B cell (primary cell): ENCODE measurements at regions not wholly inside any gene's neighbourhood (a gene's known extent, or its start where the extent isn't known, plus 50 kb on each side); places are given as distances from the start of the nearest gene placed in this dataset.

Experiments used
- ATAC-seq: fragments of 200-7000 bp; cut with Tn5 transposase; one replicate; pipeline ENCODE4 v1.10.0; 2021; ENCODE audit warnings: low read depth, mild to moderate bottlenecking, moderate number of reproducible peaks, moderate library complexity
- CTCF ChIA-PET: fragments of 350-600 bp; sonication (Branson Sonifier 250); formaldehyde crosslinking; loops from one replicate; lab custom pipeline; 2021; ENCODE audit warnings: antibody characterized with exemption, inconsistent platforms; lab: Charles Lee
- POLR2A ChIA-PET: fragments of 350-600 bp; sonication (Branson Sonifier 250); formaldehyde crosslinking; loops from one replicate; lab custom pipeline; 2021; ENCODE audit warnings: antibody characterized with exemption; lab: Charles Lee
- DNase-seq: peaks from one replicate; pipeline ENCODE4 v3.0.0; 2013
- H2AFZ ChIP-seq: 2 replicates; pipeline ENCODE4 v1.6.1; 2012; ENCODE audit warnings: mild to moderate bottlenecking, low read depth, low read length; ENCODE audit not compliant: insufficient read depth, poor library complexity, severe bottlenecking
- H3K27ac ChIP-seq, 2 donors: 1 replicate in 1 of 2; 2 replicates in 1 of 2; pipeline ENCODE4 v1.5.1; 2012 to 2013; ENCODE audit warnings: low read length in 2 of 2, mild to moderate bottlenecking in 2 of 2, moderate library complexity in 1 of 2
- H3K27me3 ChIP-seq, 4 experiments: fragments of 200-600 bp in 1 of 4; sonication (generic) in 1 of 4; replicated peaks in 1 of 4; 1 replicate in 2 of 4; 2 replicates in 2 of 4; pipeline versions ENCODE4 v1.6.1 to v1.7.0; 2013 to 2016; ENCODE audit warnings: low read length in 3 of 4, mild to moderate bottlenecking in 2 of 4, mixed read lengths in 1 of 4, moderate library complexity in 1 of 4; ENCODE audit not compliant: insufficient read depth in 4 of 4, control insufficient read depth in 3 of 4; ENCODE audit errors: control extremely low read depth in 1 of 4
- H3K36me3 ChIP-seq, 2 experiments: replicated peaks in 1 of 2; 1 replicate in 1 of 2; 2 replicates in 1 of 2; pipeline versions ENCODE4 v1.6.1 to v1.7.1; 2013; ENCODE audit warnings: low read length in 1 of 2; ENCODE audit not compliant: insufficient read depth in 2 of 2, control insufficient read depth in 1 of 2; ENCODE audit errors: control extremely low read depth in 1 of 2, extremely low read depth in 1 of 2
- H3K4me1 ChIP-seq, 2 donors: fragments of 200-600 bp in 1 of 2; sonication (generic) in 1 of 2; 1 replicate in 1 of 2; 2 replicates in 1 of 2; pipeline versions ENCODE4 v1.5.1 to v1.6.1; 2013 to 2017; ENCODE audit warnings: low read length in 2 of 2; ENCODE audit not compliant: control insufficient read depth in 2 of 2, insufficient read depth in 2 of 2
- H3K4me2 ChIP-seq: replicated peaks from 2 replicates; pipeline ENCODE3; 2012; ENCODE audit warnings: mild to moderate bottlenecking, low read depth, low read length; ENCODE audit not compliant: poor library complexity, severe bottlenecking
- H3K4me3 ChIP-seq, 5 experiments: fragments of 200-600 bp in 1 of 5; sonication (generic) in 1 of 5; 1 replicate in 3 of 5; 2 replicates in 2 of 5; pipeline versions ENCODE4 v1.5.1 to v1.7.0; 2011 to 2016; ENCODE audit warnings: low read length in 4 of 5, mild to moderate bottlenecking in 4 of 5, low read depth in 2 of 5, control low read depth in 1 of 5, moderate library complexity in 1 of 5; ENCODE audit not compliant: insufficient read depth in 1 of 5; ENCODE audit errors: control extremely low read depth in 1 of 5, extremely low read depth in 1 of 5
- H3K79me2 ChIP-seq: fragments of 200-600 bp; sonication (generic); one replicate; pipeline ENCODE4 v1.6.0; 2016; ENCODE audit warnings: low read length; ENCODE audit not compliant: control insufficient read depth, insufficient read depth
- H3K9ac ChIP-seq: fragments of 200-600 bp; sonication (generic); 2 replicates; pipeline ENCODE4 v1.6.1; 2017; ENCODE audit warnings: mild to moderate bottlenecking, low read length, moderate library complexity
- H3K9me3 ChIP-seq, 3 donors: one replicate each; pipeline versions ENCODE4 v1.6.1 to v1.7.1; 2013; ENCODE audit warnings: low read length in 2 of 3; ENCODE audit not compliant: control insufficient read depth in 2 of 3, insufficient read depth in 1 of 3; ENCODE audit errors: control extremely low read depth in 1 of 3
- H4K20me1 ChIP-seq: 2 replicates; pipeline ENCODE4 v1.6.0; 2012; ENCODE audit warnings: mild to moderate bottlenecking, low read length; ENCODE audit not compliant: insufficient read depth, control insufficient read depth, poor library complexity, severe bottlenecking
- H3K27ac Mint-ChIP-seq: one replicate; pipeline ENCODE4 v1.8.0; 2021; ENCODE audit warnings: mixed read lengths
- H3K27me3 Mint-ChIP-seq: one replicate; pipeline ENCODE4 v1.8.0; 2021; ENCODE audit warnings: mixed read lengths
- H3K4me1 Mint-ChIP-seq: one replicate; pipeline ENCODE4 v1.8.0; 2021; ENCODE audit warnings: mixed read lengths
- H3K4me3 Mint-ChIP-seq: one replicate; pipeline ENCODE4 v1.8.0; 2021; ENCODE audit warnings: mixed read lengths
- H3K9me3 Mint-ChIP-seq: one replicate; pipeline ENCODE4 v1.8.0; 2022; ENCODE audit warnings: mixed read lengths; ENCODE audit not compliant: insufficient read depth
- CTCF ChIP-seq: fragments of 200-600 bp; IDR thresholded peaks from one replicate; pipeline ENCODE4 v1.8.0; 2022; ENCODE audit warnings: antibody characterized with exemption, mild to moderate bottlenecking
- EZH2 ChIP-seq: IDR thresholded peaks from 2 replicates; pipeline ENCODE4 v1.6.1; 2012; ENCODE audit warnings: borderline replicate concordance, low read depth, mild to moderate bottlenecking, moderate library complexity, low read length; ENCODE audit not compliant: insufficient read depth, poor library complexity, severe bottlenecking
- WGBS: methylation state at CpG from one replicate; pipeline ENCODE4 v1.1.5; 2013; ENCODE audit warnings: missing lambda C conversion rate; ENCODE audit not compliant: insufficient coverage; 5-methylcytosine and 5-hydroxymethylcytosine counted together
- intact Hi-C: fragments of 100-400 bp; cut with micrococcal nuclease; formaldehyde crosslinking; loops from one replicate; pipeline ENCODE4 v1.10.0; 2022

- ChIA-PET POLR2A (no interaction called here), CTCF (no interaction called here)
- Histone ChIP-seq H2AFZ (no peak overlapping the region), H3K27ac (no peak overlapping the region), H3K4me2 (no peak overlapping the region), H3K79me2 (no peaks in the 10 kb centered on the region), H3K9ac (no peak overlapping the region), H4K20me1 (no peaks in the 10 kb centered on the region), H3K27me3 (no peaks in the 10 kb centered on the region), H3K4me3 (no peak overlapping the region), H3K36me3 (no peaks in the 10 kb centered on the region), H3K9me3 (peaks cover 0 to 38% (median 0%) of the 10 kb centered on the region in 3 donors), H3K4me1 (no peaks in the 10 kb centered on the region)
- no peak overlapping the region for H3K4me3 Mint-ChIP-seq
- no peak for ATAC-seq
- H3K27ac Mint-ChIP-seq = no peak overlapping the region
- TF ChIP-seq CTCF (no peak), EZH2 (no peak)
- intact Hi-C loops = no loop called here
- H3K4me1 Mint-ChIP-seq = no peaks in the 10 kb centered on the region
- 56% methylated on average over 14 of the region's 23 CpGs for WGBS
- H3K27me3 Mint-ChIP-seq = no peaks in the 10 kb centered on the region
- peaks cover 8% of the 10 kb centered on the region for H3K9me3 Mint-ChIP-seq
- no peak for DNase-seq
These were observed 60.4 kb downstream of the FZD10 start for GRCh38 chr12:130222519-130223218.

DNA sequence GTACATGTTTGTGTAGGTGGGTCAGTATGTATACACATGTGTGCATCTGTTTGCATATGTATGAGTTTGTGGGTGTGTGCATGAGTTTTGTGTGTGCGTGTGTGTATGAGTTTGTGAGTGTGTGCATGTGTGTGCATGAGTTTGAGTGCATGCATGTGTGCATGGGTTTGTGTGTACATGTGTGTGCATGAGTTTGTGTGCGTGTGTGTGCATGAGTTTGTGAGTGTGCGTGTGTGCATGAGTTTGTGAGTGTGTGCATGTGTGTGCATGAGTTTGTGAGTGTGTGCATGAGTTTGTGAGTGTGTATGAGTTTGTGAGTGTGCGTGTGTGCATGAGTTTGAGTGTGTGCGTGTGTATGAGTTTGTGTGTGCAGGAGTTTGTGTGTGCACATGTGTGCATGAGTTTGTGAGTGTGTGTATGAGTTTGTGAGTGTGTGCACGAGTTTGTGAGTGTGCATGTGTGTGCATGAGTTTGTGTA lies 61.5 kb downstream of the FZD10 start:
- POLR2A ChIA-PET = no interaction called here
- no peak overlapping the region for H3K4me3 ChIP-seq
- no peak for ATAC-seq
- H3K4me2 ChIP-seq = no peak overlapping the region
- no peaks in the 10 kb centered on the region for H3K79me2 ChIP-seq
- H3K4me1 Mint-ChIP-seq = no peaks in the 10 kb centered on the region
- no peaks in the 10 kb centered on the region for H3K4me1 ChIP-seq
- TF ChIP-seq CTCF (no peak), EZH2 (no peak)
- no peaks in the 10 kb centered on the region for H3K36me3 ChIP-seq
- no peak for DNase-seq
- H3K27me3 Mint-ChIP-seq = no peaks in the 10 kb centered on the region
- 83% methylated on average over 6 of the region's 6 CpGs for WGBS
- H3K9me3 Mint-ChIP-seq = peaks cover 5% of the 10 kb centered on the region
- no peak overlapping the region for H3K27ac Mint-ChIP-seq
- no peak overlapping the region for H3K9ac ChIP-seq
- no peak overlapping the region for H3K4me3 Mint-ChIP-seq
- intact Hi-C loops = no loop called here
- peaks cover 0 to 37% (median 0%) of the 10 kb centered on the region in 3 donors for H3K9me3 ChIP-seq
- CTCF ChIA-PET = no interaction called here
- H3K27me3 ChIP-seq = no peaks in the 10 kb centered on the region
- H4K20me1 ChIP-seq = no peaks in the 10 kb centered on the region
- no peak overlapping the region for H3K27ac ChIP-seq
- no peak overlapping the region for H2AFZ ChIP-seq
